ENCODE measurements at regions not wholly inside any gene's neighbourhood (a gene's known extent, or its start where the extent isn't known, plus 50 kb on each side); places are given as distances from the start of the nearest gene placed in this dataset.

GRCh38 chr4:96946552-96946951 lies 1106.7 kb downstream of the PDHA2 start:
- Histone ChIP-seq H3K27me3 (ENCODE audit: insufficient read depth, low read length) (no peaks in the 10 kb centered on the region), H3K36me3 (ENCODE audit: insufficient read depth, low read length) (no peaks in the 10 kb centered on the region), H3K4me3 (ENCODE audit: low read length) (no peak overlapping the region), H3K9me3 (ENCODE audit: low read length) (no peaks in the 10 kb centered on the region), H2AFZ (ENCODE audit: low read depth, low read length) (no peak overlapping the region), H3K4me1 (ENCODE audit: insufficient read depth, low read length) (peaks cover 20% of the 10 kb centered on the region)

DNA sequence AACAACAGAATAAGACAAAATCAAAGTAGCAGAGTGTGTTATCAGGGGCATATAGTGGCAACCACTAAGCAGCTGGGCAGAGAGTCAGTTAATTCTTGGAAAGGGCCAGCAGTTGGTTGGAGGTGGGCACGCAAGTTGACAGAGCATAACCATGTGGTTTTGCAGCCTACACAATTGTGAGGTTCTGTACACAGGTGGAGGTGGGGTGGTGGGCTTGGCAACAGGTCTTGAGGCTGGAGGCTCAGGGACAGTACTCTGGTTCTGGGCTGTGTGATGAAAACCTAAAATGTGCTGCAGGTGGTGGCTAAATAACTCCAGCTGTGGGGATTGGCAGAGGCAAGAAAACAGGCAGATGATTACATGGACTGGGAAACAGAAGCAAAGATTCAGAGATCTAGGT lies 1112.7 kb downstream of the PDHA2 start:
- H3K27me3 ChIP-seq (ENCODE audit: insufficient read depth, low read length) = no peaks in the 10 kb centered on the region
- no peaks in the 10 kb centered on the region for H3K36me3 ChIP-seq (ENCODE audit: insufficient read depth, low read length)
- H3K4me3 ChIP-seq (ENCODE audit: low read length) = no peak overlapping the region
- no peak overlapping the region for H2AFZ ChIP-seq (ENCODE audit: low read depth, low read length)
- no peaks in the 10 kb centered on the region for H3K9me3 ChIP-seq (ENCODE audit: low read length)
- H3K4me1 ChIP-seq (ENCODE audit: insufficient read depth, low read length) = no peaks in the 10 kb centered on the region

GRCh38 chr4:96955226-96955625 lies 1115.3 kb downstream of the PDHA2 start:
- no peaks in the 10 kb centered on the region for H3K4me1 ChIP-seq (ENCODE audit: insufficient read depth, low read length)
- no peaks in the 10 kb centered on the region for H3K9me3 ChIP-seq (ENCODE audit: low read length)
- no peaks in the 10 kb centered on the region for H3K27me3 ChIP-seq (ENCODE audit: insufficient read depth, low read length)
- no peaks in the 10 kb centered on the region for H3K36me3 ChIP-seq (ENCODE audit: insufficient read depth, low read length)
- H2AFZ ChIP-seq (ENCODE audit: low read depth, low read length) = no peak overlapping the region
- no peak overlapping the region for H3K4me3 ChIP-seq (ENCODE audit: low read length)

GRCh38 chr4:96955691-96956090 lies 1115.8 kb downstream of the PDHA2 start:
- Histone ChIP-seq H2AFZ (ENCODE audit: low read depth, low read length) (no peak overlapping the region), H3K36me3 (ENCODE audit: insufficient read depth, low read length) (no peaks in the 10 kb centered on the region), H3K4me1 (ENCODE audit: insufficient read depth, low read length) (no peaks in the 10 kb centered on the region), H3K9me3 (ENCODE audit: low read length) (no peaks in the 10 kb centered on the region), H3K27me3 (ENCODE audit: insufficient read depth, low read length) (no peaks in the 10 kb centered on the region), H3K4me3 (ENCODE audit: low read length) (no peak overlapping the region)

- no peaks in the 10 kb centered on the region for H3K36me3 ChIP-seq (ENCODE audit: insufficient read depth, low read length)
- no peak overlapping the region for H2AFZ ChIP-seq (ENCODE audit: low read depth, low read length)
- H3K27me3 ChIP-seq (ENCODE audit: insufficient read depth, low read length) = no peaks in the 10 kb centered on the region
- no peak overlapping the region for H3K4me3 ChIP-seq (ENCODE audit: low read length)
- no peaks in the 10 kb centered on the region for H3K9me3 ChIP-seq (ENCODE audit: low read length)
- no peaks in the 10 kb centered on the region for H3K4me1 ChIP-seq (ENCODE audit: insufficient read depth, low read length)
Measured at GRCh38 chr4:96969455-96969854, 1129.6 kb downstream of the PDHA2 start.

DNA sequence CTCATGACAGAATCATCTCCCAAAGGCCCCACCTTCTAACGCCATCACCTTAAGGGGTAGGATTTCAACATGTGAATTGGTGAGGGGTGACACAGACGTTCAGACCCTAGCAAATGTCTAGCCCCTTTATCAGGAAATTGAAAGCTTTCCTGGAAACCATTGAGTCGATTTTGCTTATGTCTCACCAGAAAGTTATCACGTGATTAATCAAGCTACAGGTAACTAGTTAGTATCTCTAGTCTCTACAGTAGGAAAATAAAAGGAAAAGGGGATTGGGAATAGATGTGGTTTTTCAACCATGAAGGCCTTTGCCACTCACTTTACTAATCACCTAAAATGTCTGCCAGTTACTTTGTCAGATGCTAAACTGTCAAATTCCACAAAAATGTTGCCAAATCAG lies 1133.0 kb downstream of the PDHA2 start:
- Histone ChIP-seq H3K9me3 (ENCODE audit: low read length) (no peaks in the 10 kb centered on the region), H2AFZ (ENCODE audit: low read depth, low read length) (no peak overlapping the region)

DNA sequence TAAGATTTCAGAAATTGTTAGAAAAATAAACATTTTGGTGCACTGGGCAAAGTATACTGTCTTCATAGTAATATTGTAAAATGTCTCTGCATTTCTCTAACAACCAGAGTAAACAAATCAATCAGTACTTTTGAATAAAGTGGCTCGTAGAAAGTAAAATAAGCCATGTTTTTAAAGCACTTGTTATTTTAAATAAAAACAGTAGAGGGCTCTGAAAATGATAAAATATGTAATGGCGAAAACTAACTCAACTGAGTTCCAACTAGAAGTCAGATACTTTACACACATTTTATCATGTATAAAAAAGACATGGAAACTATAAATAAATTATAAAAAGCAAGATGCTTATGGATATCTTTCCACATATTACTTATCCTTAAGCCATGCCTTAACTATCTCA lies 1134.4 kb downstream of the PDHA2 start:
- Histone ChIP-seq H3K4me1 (ENCODE audit: insufficient read depth, low read length) (no peaks in the 10 kb centered on the region), H3K4me3 (ENCODE audit: low read length) (no peak overlapping the region), H3K9me3 (ENCODE audit: low read length) (no peaks in the 10 kb centered on the region), H3K36me3 (ENCODE audit: insufficient read depth, low read length) (no peaks in the 10 kb centered on the region), H3K27me3 (ENCODE audit: insufficient read depth, low read length) (no peaks in the 10 kb centered on the region), H2AFZ (ENCODE audit: low read depth, low read length) (no peak overlapping the region)

More for the DNA sequence above, 1133.0 kb downstream of the PDHA2 start:
- Histone ChIP-seq H3K36me3 (ENCODE audit: insufficient read depth, low read length) (no peaks in the 10 kb centered on the region), H3K4me3 (ENCODE audit: low read length) (no peak overlapping the region), H3K27me3 (ENCODE audit: insufficient read depth, low read length) (no peaks in the 10 kb centered on the region), H3K4me1 (ENCODE audit: insufficient read depth, low read length) (no peaks in the 10 kb centered on the region)

DNA sequence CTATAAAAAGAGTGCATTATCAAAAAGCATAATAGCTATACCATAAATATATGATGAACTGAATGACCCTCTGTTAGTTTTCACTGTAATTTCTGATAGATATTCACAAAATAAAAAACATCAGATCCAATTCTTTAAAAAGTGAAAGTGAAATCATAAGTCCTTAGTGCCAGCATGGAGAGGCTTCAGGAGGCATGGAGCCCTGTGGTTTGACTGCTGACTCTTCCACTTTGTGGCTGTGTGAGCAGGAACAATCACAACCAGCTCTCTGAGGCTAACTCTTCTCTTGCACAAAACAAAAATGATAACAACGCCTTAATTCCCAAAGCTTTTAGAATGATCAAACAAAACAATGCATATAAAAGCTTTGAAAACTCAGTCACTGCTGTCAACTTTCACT lies 1143.9 kb downstream of the PDHA2 start:
- H3K36me3 ChIP-seq (ENCODE audit: insufficient read depth, low read length) = no peaks in the 10 kb centered on the region
- H3K27me3 ChIP-seq (ENCODE audit: insufficient read depth, low read length) = no peaks in the 10 kb centered on the region
- no peak overlapping the region for H2AFZ ChIP-seq (ENCODE audit: low read depth, low read length)
- H3K9me3 ChIP-seq (ENCODE audit: low read length) = no peaks in the 10 kb centered on the region
- no peak overlapping the region for H3K4me3 ChIP-seq (ENCODE audit: low read length)
- no peaks in the 10 kb centered on the region for H3K4me1 ChIP-seq (ENCODE audit: insufficient read depth, low read length)

DNA sequence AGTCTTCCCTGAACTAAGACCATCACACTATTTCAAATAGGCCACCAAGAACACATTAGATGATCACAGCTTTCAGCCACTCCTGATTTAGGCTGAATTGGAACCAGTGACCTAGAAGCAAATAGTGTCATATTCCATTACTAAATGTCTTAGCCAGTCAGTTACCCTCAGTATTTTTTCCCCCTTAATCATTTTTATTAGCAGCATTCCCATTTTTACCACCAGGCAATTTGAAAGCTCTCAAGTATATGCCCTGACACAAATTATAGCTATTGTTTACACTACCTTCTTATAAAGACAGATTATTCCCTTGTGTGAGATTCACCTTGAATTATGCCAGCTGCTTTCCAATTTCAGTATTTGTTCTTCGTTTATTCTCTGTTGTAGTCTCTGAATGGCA lies 1146.9 kb downstream of the PDHA2 start:
- H3K9me3 ChIP-seq (ENCODE audit: low read length) = no peaks in the 10 kb centered on the region
- no peak overlapping the region for H2AFZ ChIP-seq (ENCODE audit: low read depth, low read length)
- no peaks in the 10 kb centered on the region for H3K36me3 ChIP-seq (ENCODE audit: insufficient read depth, low read length)
- no peaks in the 10 kb centered on the region for H3K4me1 ChIP-seq (ENCODE audit: insufficient read depth, low read length)
- no peaks in the 10 kb centered on the region for H3K27me3 ChIP-seq (ENCODE audit: insufficient read depth, low read length)
- no peak overlapping the region for H3K4me3 ChIP-seq (ENCODE audit: low read length)

- Histone ChIP-seq H3K27me3 (ENCODE audit: insufficient read depth, low read length) (no peaks in the 10 kb centered on the region), H3K4me1 (ENCODE audit: insufficient read depth, low read length) (peaks cover 8% of the 10 kb centered on the region), H2AFZ (ENCODE audit: low read depth, low read length) (no peak overlapping the region), H3K9me3 (ENCODE audit: low read length) (no peaks in the 10 kb centered on the region), H3K36me3 (ENCODE audit: insufficient read depth, low read length) (no peaks in the 10 kb centered on the region), H3K4me3 (ENCODE audit: low read length) (no peak overlapping the region)
Measured at GRCh38 chr4:96991083-96991482, 1151.2 kb downstream of the PDHA2 start.

DNA sequence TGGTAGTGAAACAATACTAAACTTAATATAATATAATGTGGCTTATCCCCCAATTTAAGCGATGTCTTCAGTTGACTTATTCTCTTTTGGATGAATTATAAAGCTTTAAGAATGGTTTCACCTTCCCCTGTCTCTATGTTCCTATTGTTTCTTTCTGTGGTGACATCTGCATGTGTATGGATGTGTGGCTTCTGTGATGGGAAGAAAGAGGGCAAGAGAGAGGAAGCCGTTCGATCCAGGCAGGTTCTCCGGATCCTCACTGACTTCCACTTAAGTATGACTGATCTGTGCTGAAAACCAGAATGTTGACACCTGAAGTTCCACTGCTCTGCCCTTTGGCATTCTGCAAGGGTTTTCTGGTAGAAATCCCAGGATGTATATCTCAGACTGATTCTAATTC lies 1150.8 kb downstream of the STPG2 start:
- Histone ChIP-seq H3K4me3 (ENCODE audit: low read length) (no peak overlapping the region), H3K9me3 (ENCODE audit: low read length) (no peaks in the 10 kb centered on the region), H2AFZ (ENCODE audit: low read depth, low read length) (no peak overlapping the region), H3K4me1 (ENCODE audit: insufficient read depth, low read length) (peaks cover 8% of the 10 kb centered on the region), H3K27me3 (ENCODE audit: insufficient read depth, low read length) (no peaks in the 10 kb centered on the region), H3K36me3 (ENCODE audit: insufficient read depth, low read length) (no peaks in the 10 kb centered on the region)

DNA sequence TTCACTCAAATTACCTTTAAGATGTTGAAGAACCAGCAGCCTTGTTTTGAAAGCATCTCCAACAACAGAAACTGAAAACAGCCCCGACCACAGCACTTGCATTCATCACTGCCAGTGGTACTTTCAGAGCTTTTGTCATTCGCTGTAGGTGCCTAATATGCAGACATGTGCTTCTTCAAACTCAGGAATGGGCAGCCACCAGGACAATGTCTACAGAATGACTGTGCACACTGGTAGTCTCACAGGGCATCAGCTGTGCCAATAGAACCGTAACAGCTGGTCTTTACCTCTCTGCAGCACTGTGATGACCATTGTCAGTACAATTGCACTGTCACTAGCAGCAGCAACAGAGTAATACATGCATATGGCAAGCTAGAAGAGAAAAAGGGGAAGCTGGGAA lies 1149.7 kb downstream of the STPG2 start:
- Histone ChIP-seq H2AFZ (ENCODE audit: low read depth, low read length) (no peak overlapping the region), H3K27me3 (ENCODE audit: insufficient read depth, low read length) (no peaks in the 10 kb centered on the region), H3K4me3 (ENCODE audit: low read length) (no peak overlapping the region), H3K4me1 (ENCODE audit: insufficient read depth, low read length) (peaks cover 11% of the 10 kb centered on the region), H3K9me3 (ENCODE audit: low read length) (no peaks in the 10 kb centered on the region), H3K36me3 (ENCODE audit: insufficient read depth, low read length) (no peaks in the 10 kb centered on the region)

GRCh38 chr4:97003715-97004114 lies 1139.6 kb downstream of the STPG2 start:
- Histone ChIP-seq H3K36me3 (ENCODE audit: insufficient read depth, low read length) (no peaks in the 10 kb centered on the region), H2AFZ (ENCODE audit: low read depth, low read length) (no peak overlapping the region), H3K9me3 (ENCODE audit: low read length) (no peaks in the 10 kb centered on the region), H3K4me3 (ENCODE audit: low read length) (no peak overlapping the region), H3K4me1 (ENCODE audit: insufficient read depth, low read length) (no peaks in the 10 kb centered on the region), H3K27me3 (ENCODE audit: insufficient read depth, low read length) (no peaks in the 10 kb centered on the region)

DNA sequence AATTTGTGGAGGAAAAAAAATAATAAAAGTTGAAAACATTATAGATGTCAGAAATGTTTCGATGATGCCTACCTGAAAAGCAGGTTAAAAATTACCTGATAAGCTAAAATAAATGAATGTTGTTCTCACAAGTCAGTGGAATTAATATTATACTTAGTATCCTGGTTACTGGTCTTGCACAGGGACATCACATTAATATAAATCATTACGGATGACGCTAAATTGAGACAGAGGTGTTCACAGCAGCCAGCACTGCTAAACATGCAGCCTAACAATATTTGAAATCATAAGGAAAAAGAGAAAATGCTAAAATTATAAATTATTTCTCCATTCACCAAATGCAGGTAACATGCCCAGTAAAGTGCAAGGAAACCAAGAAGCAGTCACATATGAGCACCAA lies 1130.0 kb downstream of the STPG2 start:
- H3K9me3 ChIP-seq (ENCODE audit: low read length) = no peaks in the 10 kb centered on the region
- H3K36me3 ChIP-seq (ENCODE audit: insufficient read depth, low read length) = no peaks in the 10 kb centered on the region
- no peak overlapping the region for H2AFZ ChIP-seq (ENCODE audit: low read depth, low read length)
- no peaks in the 10 kb centered on the region for H3K27me3 ChIP-seq (ENCODE audit: insufficient read depth, low read length)
- H3K4me3 ChIP-seq (ENCODE audit: low read length) = no peak overlapping the region
- H3K4me1 ChIP-seq (ENCODE audit: insufficient read depth, low read length) = no peaks in the 10 kb centered on the region

Data from neuron (in vitro differentiated cells).